Endometrium (tissue), 2 donors: ENCODE measurements at regions not wholly inside any gene's neighbourhood (a gene's known extent, or its start where the extent isn't known, plus 50 kb on each side); places are given as distances from the start of the nearest gene placed in this dataset.
"Not testable (repeated sequence)": the region's sequence is repeated elsewhere in the genome, so short reads cannot be mapped to it uniquely, and the experiment has no call there.

ENCODE experiments used
- FAIRE-seq: peaks from 2 replicates; lab custom pipeline; 2012; peaks lifted over from hg19 to GRCh38; lab: Jason Lieb, UNC
- donor health status: control.
- donor health status: control.

DNA sequence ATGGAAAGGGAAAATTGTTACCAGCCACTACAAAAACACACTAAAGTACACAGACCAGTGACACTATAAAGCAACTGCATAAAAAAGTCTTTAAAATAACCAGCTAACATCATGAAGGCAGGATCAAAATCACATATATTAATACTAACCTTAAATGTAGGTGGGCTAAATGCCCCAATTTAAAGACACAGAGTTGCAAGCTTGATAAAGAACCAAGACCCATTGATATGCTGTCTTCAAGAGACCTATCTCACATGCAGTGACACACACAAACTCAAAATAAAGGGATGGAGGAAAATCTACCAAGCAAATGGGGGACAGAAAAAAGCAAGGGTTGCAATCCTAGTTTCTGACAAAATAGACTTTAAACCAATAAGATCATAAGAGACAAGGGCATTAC, 246.3 kb downstream of the SEC16B start:
- FAIRE-seq, result no peak

DNA sequence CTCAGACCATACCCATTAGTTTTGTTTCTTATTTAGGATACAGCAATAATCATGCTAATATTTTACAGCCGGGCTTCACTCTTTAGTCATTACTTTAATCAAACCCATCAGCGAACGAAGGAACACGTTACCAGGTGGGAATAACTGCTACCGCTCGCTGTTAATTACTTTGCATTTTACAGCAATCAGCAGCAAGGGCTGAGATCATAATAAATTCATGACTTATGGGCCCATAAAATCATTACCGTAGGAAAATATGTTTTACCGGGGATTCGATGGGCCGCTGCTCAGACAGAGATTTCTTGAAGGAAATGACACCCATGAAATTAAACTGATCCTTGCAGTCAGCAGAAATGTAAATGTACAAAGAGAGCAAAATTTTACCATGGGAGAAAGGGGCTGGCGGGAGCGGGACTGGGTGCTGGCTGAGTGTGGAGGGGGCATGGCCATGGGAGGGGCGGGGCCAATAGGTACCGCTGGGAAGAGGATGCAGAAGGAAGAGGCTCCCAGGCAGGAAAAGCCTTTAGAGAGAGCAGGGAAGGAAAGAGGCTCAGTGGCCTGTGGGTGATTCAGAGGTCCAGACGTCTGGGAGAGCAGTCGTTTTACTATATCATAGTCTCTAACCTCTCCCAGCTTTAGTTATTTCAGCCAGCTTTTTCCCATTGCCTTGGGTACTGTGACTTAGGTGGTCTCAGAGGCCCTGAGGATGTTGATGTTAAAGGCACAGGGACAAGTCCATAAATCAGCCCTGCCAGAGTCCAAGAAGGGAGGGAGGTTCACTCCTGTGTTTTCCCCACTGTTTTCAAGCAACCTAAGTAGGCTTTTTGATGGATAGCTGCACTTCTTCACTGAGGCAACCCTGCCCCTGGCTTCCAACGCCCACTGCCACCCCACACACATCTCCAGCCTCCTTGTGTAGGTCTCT, 258.9 kb downstream of the SEC16B start:
- no peak for FAIRE-seq

DNA sequence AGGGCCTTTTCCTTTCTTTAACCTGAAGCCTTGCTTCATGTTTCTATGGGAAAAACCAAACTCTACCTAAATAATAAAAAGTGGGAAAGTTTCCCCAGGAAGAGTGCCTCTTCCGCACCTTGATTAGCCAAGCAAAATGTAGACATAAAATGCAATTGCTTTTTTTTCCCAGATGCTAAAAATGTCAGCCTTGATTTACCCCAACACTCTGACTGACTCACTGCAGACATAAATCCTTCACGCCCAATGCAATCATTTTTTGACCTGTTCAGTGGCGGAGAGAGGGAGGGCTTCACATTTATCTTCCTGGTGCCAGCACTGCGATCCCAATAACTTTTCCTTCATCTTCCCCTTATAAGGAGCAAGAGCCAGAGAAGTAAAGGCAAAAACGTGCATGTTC, 261.5 kb downstream of the SEC16B start:
- FAIRE-seq, result no peak

DNA sequence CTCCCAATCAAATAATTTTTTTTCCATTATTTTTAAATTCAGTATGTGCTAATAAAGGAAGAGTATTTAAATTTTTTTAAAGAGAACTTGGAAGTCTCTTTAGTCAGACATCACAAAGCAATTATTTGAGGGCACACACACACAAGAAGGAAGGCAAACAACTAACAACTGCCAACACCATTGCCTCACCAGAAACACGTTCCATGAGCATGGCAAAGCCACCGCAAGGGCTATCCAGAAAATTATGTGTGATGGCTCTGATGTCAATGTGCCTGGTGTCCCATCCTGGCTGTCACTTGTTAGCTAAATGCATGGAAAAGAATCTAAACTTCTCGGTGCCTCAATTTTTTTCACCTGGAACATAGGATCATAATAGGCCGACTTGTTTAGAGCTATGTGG, 262.9 kb downstream of the SEC16B start:
- no peak for FAIRE-seq

DNA sequence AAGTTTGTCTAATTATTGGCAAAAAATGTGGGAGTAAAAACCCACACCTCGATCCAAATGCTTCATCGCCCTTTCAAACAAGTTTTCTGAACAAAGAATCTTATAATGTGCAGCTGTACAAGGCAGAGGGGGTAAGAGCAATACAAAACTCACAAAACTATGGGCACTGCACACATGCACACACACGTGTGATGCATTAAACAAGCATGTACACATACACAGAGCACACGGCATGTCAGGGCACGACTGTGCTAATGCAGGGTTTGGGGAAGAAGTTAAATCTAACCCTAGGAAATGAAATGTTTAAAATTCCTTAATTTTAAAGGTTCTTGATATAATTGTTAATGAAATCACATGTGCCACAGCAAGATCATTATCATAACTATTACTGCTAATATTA, 264.0 kb downstream of the SEC16B start:
- FAIRE-seq, result no peak

DNA sequence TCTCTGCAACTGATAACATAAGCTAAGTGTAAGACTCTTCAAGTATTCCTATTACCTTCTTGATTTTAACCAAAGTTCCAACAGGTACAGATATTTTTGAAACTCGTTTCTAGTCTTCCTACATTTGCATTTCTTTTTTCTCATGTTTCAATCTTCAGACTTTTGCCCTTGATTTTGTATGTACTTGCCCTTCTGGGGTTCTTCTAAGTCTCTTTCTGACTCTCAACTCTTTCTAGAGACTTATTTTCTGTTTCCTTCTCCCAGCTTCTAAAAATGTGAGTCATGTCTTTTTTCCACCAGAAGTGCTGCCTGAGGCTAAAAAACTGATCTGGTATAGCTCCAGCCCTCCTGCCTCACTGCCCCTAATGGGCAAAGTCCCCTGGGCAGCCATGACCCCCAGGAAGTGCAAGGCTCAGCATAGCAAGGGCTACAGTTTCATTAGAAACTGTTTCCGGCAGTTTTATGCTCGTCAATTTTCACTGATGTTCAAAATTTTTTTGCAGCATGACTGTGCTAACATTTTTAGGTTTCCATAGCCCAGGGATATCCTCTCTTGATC, 265.9 kb downstream of the SEC16B start:
- no peak for FAIRE-seq

DNA sequence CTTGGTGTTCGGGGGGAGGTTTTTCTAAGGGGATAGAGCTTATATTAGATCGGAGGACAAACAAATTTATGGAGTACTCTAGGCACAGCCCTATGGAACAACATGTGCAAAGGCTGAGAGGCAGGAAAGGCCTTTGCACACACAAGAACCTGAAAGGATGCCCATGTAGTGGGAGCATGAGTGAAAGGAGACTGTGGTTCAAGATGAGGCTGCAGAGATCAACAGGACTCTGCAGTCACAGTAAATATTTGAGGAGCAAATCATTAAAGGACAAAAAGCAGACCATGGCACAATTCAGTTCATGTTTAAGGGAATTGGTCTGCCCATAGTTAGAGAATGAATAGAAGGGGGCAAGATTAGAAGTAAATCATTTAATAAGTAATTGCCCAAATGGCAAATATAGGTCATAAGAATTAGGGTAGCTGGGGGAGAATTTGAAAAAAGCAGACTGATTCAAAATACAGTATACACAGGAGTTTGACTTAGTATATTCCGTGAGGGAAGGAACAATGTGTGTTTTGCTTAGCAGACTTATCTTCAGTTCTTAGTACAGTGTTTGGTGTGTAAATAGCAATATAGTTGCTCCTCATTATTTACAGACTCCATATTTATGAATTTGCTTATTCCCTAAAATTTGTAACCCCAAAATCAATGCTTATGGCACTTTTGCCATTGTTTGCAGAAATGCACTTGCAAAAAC, 268.1 kb downstream of the SEC16B start:
- FAIRE-seq, result no peak

DNA sequence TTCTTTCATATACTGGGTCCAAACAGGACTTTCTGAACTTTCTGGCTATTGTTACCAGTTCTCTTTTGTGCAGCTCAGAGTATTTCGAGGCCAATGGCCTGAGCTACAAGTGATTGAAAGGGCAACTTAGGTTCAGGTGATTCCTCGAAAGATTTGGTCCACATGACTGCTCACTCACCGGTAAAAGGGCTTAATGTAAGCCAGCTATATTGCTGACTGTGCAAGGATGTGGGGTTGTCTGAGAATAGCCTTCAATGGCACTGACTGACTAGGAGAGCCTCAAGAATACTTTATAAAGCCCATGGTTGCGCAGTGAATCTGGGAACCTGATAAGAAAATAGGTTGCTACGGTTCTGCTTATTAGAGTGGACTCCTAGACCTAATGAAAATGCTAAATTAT, 269.0 kb downstream of the SEC16B start:
- FAIRE-seq, result no peak

DNA sequence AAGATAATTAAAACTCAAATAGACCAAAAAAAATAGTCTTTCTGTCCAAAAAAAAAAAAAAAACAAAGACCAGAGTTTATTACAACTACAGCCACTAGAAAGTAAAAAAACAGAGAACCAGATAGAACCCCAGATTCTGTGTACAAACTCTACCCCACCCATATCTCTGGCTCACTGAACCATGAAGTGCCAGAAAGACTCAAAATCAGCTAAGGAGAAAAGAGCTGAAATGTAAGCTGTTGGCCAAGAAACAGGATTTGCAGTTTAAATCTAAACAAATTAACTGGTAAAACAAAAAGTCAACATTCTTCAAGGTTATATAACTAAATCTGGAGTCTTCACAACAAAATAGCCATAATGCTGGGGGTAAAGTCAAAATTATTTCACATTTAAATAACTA, 278.9 kb downstream of the SEC16B start:
- FAIRE-seq, result no peak

DNA sequence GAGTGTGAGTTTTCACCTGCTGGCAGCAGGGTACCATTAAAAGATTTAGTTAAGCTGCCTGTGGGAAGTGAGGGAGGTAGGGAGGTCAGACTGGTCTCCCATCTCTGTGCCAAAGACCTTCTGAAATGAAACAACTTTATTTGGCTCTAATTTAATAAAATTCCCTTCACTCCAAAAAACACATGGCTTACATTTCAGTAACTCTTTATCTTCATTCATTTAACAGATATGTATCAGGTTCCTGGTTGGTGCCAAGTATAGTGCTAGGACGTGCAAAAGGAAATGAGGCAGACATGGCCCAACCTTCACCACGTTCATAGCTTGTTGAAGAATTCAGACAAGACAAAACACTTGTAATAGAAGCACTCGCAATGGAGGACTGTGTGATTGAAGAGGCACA, 282.3 kb downstream of the SEC16B start:
- no peak for FAIRE-seq

DNA sequence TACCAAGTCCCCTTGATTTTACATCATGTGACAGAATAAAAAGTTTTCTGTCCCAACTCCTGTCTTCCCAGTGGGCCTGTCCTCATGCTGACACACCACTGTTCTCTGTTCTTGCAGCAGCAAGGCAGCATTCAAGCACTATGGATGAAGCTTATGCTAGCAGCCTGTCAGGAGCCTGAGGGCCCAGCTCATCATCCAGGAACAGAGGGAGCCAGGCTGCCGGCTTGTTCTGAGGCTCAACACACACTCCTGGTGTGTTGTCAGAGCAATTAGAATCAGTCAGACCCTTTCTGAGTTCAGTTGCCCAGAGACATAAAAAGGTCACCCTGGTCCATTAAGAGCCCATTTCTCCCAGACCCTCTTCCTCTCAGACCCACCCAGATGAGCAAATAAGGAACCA, 282.9 kb downstream of the SEC16B start:
- no peak for FAIRE-seq

DNA sequence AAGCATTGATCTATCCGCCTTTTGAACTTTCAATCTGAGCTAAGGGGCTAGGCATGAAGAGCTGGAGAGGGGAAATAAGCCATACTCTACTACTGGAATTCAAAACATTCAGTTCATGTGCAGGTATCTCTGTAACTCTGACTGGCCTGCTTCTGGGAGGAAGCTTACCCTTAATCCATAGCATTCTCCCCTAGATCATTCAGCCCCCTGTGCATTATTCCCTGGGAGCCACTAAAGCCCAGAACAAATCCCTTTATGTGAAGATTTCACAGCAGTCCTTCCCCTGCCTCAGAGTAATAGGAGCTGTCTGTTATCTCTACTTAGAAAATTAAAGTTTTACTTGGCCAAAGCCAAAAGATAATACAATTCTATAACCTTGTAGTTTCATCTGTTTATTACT, 300.7 kb downstream of the SEC16B start:
- no peak for FAIRE-seq

DNA sequence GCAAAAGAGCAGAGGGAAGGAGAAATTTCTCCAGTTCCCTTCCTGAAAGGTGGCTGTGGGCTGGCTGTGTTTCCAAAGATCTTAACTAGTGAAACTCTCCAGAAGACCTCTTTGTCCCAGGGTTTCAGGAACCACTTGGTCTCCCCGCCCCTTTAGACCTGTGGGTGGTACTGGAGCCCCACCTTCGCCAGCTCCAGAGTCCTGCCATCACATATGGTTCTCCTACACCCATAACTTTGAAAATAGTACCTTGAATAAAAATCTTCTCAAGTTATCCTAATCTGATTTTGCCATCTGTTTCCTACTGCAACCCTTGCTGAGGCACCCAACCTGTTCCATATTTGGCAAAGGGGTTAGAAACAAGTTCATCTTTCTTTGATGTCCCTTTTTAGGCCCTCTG, 303.9 kb downstream of the SEC16B start:
- no peak for FAIRE-seq

DNA sequence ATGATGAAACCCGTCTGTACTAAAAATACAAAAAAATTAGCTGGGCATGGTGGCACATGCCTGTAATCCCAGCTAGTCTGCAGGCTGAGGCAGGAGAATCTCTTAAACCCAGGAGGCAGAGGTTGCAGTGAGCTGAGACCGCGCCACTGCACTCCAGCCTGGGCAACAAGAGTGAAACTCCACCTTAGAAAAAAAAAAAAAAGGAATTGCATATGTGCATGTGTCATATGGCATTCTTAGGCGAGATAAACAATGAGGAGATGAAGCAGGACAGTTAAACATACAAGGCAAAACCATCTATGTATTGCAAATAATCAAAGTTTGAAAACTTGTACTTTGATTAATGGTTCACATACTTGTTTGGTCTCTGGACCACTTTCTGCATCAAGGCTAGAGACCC, 305.1 kb downstream of the SEC16B start:
- FAIRE-seq, result not testable (repeated sequence)

DNA sequence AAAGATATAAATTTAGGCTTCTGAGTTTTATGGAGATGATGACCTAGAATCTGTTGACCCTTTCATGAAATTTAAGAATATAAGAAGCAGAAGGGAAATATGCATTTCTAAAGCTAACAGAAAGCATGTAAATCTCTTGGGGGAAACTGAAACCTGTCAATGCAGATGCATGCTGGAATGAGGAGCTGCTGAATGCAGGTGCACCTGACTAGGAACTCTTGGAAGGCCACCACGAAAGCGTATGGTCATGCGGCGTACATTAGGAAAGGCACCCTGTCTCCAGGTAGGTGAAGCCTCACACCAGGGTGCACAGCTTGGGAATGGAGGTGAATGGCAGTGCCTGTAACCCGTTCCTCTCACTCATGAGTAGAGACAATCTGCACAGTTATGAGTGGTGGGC, 309.7 kb downstream of the SEC16B start:
- FAIRE-seq, result no peak

DNA sequence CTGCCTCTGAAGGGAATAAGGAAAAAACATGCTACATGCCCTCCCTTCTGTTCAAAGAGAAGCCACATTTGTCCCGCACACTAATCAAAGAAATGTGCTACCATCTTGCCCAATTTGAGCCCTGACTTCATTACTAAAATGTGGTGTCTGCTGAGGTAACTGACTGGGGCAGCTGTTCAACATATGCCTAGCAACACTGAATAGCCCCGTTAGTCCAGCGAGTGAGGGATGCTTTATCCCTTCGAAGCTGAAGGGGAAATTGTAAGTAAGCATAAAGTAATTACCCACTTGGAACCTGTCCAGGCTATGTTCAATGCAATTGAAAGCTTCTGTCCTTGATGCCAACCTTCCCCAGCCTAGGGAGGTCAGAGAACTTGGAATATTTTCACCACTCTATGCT, 310.6 kb downstream of the SEC16B start:
- FAIRE-seq, result no peak

DNA sequence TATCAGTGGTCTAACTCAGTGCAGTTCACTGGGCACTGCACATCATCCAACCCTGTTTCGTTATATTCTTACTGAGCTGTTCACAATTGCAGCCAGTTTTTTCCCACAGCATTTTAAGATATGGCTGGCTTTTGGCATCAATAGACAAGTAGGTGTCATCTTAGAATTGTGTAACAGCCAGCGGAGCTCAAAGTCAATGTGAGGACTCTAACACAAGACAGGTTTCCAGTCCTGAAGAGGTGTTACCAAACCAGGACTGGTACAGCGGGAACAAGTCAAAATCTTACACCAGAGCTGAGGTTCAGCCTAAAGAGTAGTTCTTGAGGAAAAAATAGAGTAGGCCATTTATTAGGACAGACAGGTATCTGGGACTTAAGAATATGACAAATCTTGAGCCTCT, 313.3 kb downstream of the SEC16B start:
- FAIRE-seq, result no peak

DNA sequence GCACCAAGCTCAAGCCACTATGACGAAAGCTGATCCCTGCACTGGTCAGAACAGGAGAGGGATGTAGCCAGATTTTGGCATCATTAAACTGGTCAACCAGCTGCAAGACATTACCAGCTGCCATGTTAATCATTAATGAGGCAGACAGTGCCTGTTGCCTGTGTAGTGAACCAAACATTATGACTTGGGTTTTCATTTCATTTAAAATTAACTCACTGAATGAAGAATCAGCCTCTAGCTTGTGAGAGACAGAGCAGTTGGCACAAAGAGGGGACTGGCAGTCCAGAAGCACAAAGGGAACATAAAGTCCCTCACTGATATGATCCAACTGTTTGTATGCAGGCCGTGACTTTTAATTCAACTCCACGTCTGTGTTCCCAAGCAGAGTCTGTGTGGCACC, 318.9 kb downstream of the SEC16B start:
- FAIRE-seq, result no peak

DNA sequence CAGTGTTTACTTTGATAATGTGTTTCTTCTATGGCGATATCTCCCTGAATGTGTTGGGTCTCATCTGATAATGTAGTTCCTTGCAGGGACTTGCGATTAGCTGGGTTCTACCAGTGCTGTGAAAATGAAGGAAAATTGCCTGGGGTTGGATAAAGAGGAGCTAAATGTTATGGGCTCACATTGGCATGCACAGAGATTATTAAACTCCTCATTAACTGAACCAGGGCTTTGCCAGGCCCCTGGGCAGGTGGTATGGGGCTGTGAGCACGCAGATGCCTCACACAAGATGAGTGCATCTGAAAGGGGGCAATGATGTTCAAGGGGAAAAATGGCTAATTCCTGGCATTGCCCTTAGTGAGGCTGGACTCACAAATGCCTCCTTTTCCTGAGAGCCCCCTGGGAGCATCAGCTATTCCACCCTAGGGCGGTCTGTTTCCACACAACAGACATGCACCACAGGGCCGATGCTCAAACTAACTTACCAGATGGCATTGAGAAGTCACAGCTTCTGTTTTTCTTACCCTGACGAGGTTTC, 321.1 kb downstream of the SEC16B start:
- no peak for FAIRE-seq

DNA sequence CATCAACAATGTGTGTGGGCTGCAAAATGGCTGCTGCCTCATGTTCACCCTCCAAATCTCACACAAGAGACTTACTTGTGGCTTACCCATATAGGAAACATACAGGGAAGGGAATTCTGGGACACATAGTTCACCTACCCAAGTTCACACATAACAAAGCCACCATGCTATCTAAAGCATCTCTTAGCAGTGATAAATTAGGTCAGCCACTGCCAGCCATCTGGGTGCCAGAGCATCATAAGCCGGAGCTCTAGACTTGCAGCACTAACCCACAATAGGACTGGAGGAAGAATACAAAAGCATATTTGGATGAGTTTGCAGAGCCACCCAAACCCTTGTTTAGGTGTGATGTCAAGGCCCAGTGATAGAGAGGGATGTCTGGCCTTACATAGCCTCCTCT, 321.7 kb downstream of the SEC16B start:
- FAIRE-seq, result no peak

DNA sequence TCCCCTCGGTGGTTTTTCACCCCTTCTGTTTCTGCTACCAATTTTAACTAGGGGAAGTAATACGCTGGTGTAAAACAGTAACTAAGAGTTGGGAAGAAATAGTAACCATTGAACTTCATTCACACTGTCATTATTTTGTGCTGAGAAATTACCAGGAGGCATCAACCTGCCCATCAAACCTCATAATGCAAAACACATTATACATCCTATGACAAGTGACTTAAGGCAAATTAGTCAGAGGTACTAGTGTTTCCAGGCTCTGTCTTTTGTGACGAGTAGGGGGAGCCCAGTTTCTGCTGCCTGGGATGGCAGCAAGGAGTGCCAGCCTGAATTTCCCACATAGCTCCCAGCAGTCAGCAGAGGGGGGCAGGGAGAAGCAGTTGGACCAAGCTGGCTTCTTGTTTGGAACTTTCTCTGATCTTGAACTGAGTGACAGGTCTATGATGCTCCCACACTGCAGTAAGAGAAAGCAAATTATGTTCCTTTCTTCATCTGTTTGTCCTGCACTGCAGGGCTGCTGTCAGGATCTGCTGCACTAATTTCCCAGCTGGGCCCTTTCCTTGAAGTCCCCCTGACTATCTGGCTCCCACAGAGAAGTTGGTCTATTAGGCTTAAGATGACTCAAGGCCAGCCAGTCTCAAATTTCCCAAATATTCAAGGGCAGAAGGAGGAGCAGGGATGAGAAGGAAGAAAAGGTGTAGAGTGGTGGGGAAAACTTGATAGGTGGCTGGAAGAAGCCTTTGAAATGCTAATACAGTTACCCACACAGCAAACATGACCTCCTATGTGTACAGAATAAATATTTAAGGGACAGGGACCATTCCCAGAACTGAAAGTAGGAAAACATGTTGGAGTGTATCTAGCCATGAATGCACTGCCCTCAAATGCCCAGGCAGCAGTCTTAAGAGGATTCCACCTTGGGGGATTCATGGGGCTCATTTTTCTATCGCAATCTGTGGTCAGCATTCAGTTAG, 322.8 kb downstream of the SEC16B start:
- FAIRE-seq, result no peak
